Kidney epithelial cell (primary cell): ENCODE measurements at regions not wholly inside any gene's neighbourhood (a gene's known extent, or its start where the extent isn't known, plus 50 kb on each side); places are given as distances from the start of the nearest gene placed in this dataset.

Experiments used
- DNase-seq: peaks from one replicate; pipeline ENCODE4 v3.0.0-alpha.2; 2010; ENCODE audit warnings: low read depth
- H3K27me3 ChIP-seq: 2 replicates; pipeline ENCODE4 v1.6.0; 2011; ENCODE audit warnings: low read length; ENCODE audit not compliant: control insufficient read depth, insufficient read depth
- H3K36me3 ChIP-seq: 2 replicates; pipeline ENCODE4 v1.5.1; 2011; ENCODE audit warnings: low read length; ENCODE audit not compliant: control insufficient read depth, insufficient read depth
- H3K4me3 ChIP-seq: 2 replicates; pipeline ENCODE4 v1.5.1; 2011; ENCODE audit warnings: low read depth, mild to moderate bottlenecking, control low read depth, low read length
- CTCF ChIP-seq: IDR thresholded peaks from 2 replicates; pipeline ENCODE4 v1.5.1; 2011; ENCODE audit warnings: mild to moderate bottlenecking, moderate library complexity, low read length, control low read depth, inconsistent platforms; ENCODE audit not compliant: insufficient read depth, poor library complexity, severe bottlenecking

- Histone ChIP-seq H3K4me3 (no peak overlapping the region), H3K27me3 (peaks cover 8% of the 10 kb centered on the region), H3K36me3 (no peaks in the 10 kb centered on the region)
- no peak for DNase-seq
- no peak for TF ChIP-seq CTCF
Observed at GRCh38 chr21:43322805-43323204, 104.1 kb downstream of the SIK1 start.

- no peak for TF ChIP-seq CTCF
- Histone ChIP-seq H3K36me3 (no peaks in the 10 kb centered on the region), H3K27me3 (peaks cover 8% of the 10 kb centered on the region), H3K4me3 (no peak overlapping the region)
- DNase-seq, result no peak
Observed at GRCh38 chr21:43322311-43322710, 104.6 kb downstream of the SIK1 start.

GRCh38 chr21:43321611-43322010, 105.3 kb downstream of the SIK1 start:
- H3K27me3 ChIP-seq, result peaks cover 8% of the 10 kb centered on the region
- DNase-seq, result no peak
- no peak overlapping the region for H3K4me3 ChIP-seq
- no peaks in the 10 kb centered on the region for H3K36me3 ChIP-seq
- TF ChIP-seq CTCF, result no peak

- no peak for DNase-seq
- peaks cover 8% of the 10 kb centered on the region for H3K27me3 ChIP-seq
- TF ChIP-seq CTCF, result no peak
- H3K4me3 ChIP-seq, result no peak overlapping the region
- no peaks in the 10 kb centered on the region for H3K36me3 ChIP-seq
Observed at GRCh38 chr21:43321111-43321510, 105.8 kb downstream of the SIK1 start.

- Histone ChIP-seq H3K4me3 (no peak overlapping the region), H3K36me3 (no peaks in the 10 kb centered on the region), H3K27me3 (peaks cover 10% of the 10 kb centered on the region)
- DNase-seq, result no peak
- TF ChIP-seq CTCF, result no peak
Observed at GRCh38 chr21:43320526-43320925, 106.4 kb downstream of the SIK1 start.

GRCh38 chr21:43318841-43319781, 107.8 kb downstream of the SIK1 start:
- Histone ChIP-seq H3K4me3 (no peak overlapping the region), H3K27me3 (peaks cover 10% of the 10 kb centered on the region), H3K36me3 (no peaks in the 10 kb centered on the region)
- no peak for TF ChIP-seq CTCF
- no peak for DNase-seq
